ENCODE measurements at regions not wholly inside any gene's neighbourhood (a gene's known extent, or its start where the extent isn't known, plus 50 kb on each side); places are given as distances from the start of the nearest gene placed in this dataset.
"Not testable (repeated sequence)": the region's sequence is repeated elsewhere in the genome, so short reads cannot be mapped to it uniquely, and the experiment has no call there.

GRCh38 chr2:207321514-207321913 is 155.8 kb upstream of the KLF7 start:
- intact Hi-C loops (cut with micrococcal nuclease): no loop called here

- intact Hi-C loops (cut with micrococcal nuclease): no loop called here
These were observed 158.3 kb upstream of the KLF7 start for GRCh38 chr2:207324001-207324400.

DNA sequence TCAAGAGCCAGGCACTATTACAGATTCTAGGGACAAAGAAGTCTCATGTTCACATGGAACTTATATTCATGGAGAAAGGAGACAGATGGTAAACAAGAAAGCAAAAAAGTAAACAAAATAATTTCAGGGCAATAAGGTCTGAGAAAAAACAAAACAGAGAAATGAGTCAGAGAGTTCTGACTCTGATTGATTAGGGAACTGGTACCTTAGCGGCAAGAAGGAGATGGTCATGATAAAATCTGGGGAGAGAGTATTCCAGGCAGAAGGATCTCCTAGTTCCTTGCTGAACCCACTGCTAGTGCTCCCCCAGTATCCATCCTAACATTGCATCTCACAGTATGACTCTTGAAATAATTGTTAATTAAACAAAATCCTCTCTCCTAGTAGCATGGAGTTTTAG is 161.8 kb upstream of the KLF7 start:
- intact Hi-C loops (cut with micrococcal nuclease): no loop called here

DNA sequence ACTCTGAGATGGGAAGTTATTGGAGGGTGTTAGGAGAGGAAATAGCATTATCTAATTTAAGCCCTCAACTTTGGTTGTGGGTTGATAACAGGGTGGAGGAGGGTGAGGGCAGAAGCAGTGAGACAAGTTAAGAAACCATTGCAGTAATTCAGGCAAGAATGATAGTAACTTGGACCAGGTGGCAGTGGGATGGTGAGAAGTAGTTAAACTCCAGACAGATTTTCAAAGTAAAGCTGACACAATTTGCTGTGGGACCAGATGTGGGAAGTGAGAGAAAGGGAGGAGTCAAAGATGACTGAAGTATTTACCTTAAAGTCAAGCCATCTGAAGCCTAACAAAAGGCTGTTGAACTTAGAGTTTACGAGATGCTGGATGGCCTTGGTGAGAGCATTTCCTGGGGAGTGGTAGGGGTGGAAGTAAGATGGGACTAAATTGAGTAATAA is 163.2 kb upstream of the KLF7 start:
- intact Hi-C loops (cut with micrococcal nuclease): loop anchor here (1.0 kb wide), 2 partner anchors 8 to 18 kb away; no protein-coding TSS in a partner anchor

DNA sequence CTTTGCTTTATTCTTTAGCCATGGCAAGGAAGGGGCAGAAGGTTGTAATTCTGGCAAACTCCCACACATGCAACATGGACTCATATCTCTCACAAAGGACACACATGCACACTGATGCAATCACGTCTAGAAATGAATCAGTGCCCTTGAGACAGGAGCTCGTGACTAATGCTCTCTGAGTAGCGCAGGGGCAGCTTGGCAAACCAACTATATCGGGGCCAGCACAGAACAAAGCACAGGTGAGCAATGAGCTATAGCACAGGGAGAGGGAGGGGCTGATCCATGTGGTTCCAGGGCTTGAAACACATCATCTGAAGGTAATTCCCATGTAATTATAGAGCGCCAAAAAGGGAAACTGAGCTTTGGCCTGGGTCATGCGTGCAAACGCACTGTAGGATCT is 165.2 kb upstream of the KLF7 start:
- intact Hi-C loops (cut with micrococcal nuclease): loop anchor here (5.0 to 10.0 kb wide), 7 partner anchors 91 to 1246 kb away; partner anchors contain the start of genes EEF1B2, INO80D and NDUFS1

DNA sequence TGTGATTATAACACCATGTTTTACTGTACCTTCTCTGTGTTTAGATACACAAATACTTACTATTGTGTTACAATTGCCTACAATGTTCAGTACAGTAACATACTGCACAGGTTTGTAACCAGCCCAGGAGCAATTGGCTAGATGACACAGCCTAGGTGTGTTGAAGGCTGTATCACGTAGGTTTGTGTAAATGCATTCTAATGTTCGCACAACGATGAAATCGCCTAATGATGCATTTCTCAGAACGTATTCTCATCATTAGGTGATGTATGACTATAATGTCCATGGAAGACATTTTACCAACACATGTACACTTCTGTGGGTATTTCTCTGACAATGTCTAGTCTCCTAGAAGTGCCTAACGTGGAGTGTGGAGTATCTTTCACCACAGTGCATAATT is 165.9 kb upstream of the KLF7 start:
- intact Hi-C loops (cut with micrococcal nuclease): loop anchor here (2.0 to 10.0 kb wide), 10 partner anchors 49 to 1247 kb away; partner anchors contain the start of genes EEF1B2, FASTKD2, INO80D and MDH1B

DNA sequence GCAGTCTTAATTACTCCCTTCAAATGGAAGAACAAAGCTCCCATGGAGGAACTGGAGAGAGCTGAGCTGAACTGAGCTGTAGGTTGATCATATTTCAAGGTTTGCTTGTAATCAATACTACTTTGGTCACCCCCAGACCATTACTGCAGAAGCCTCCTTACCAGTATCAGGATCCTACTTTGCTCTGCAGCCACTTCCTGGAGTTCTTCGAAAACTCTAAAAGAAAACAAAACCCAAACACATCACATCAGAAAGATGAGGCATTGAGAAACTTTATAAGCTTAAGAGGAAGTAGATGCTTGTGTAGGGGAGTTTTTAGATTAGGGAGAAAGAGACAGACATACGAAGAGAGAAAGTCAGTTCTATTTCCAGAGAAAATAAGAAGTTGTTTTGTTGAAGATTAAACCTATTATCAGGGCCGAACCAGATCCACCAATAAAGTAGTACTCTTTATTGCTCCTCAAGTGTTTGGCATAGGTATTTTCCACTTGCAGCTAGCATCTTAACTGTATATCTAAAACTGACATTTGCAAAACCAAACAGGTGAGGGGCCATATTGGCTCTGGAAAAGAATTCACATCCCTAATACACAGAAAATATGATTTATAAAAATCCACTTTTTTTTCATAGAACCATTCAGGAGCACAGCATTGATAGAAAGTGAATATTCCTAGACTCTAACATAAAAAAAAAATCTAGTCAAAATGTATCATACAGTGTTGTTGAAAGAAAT is 166.9 kb upstream of the KLF7 start:
- intact Hi-C loops (cut with micrococcal nuclease): loop anchor here (2.0 to 10.0 kb wide), 10 partner anchors 50 to 1248 kb away; partner anchors contain the start of genes EEF1B2, FASTKD2, INO80D and MDH1B

DNA sequence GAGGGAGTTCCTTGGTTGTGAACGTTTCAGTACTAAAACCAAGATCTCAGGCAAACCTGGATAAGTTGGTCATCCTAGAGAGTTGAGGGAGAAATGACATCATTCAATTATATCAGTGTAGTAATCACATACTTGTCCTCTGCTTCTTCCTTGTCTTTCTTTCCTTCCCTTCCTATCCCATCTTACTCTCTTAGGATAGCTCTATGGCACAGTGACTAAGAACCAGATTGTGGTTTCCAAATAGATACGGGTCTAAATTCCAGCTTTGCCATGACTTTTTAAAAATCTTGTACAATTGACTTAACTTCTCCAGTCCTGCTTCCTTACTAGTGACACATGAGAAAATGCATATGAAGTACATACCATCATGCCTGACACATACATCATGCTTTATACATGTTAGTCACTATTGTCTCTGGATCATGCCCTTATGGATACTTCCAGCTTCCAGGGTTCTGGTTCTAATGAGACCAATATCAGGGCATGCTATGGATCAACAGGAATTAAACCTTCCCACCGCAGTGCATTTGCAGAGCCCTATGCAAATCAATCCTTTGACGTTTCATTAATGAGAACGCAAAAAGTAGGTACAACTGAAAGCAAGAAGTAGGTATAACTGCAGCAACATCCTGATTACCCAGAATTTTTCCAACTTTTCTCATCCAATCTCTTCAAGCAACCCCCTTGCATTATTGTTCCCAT is 168.0 kb upstream of the KLF7 start:
- intact Hi-C loops (cut with micrococcal nuclease): loop anchor here (2.0 to 10.0 kb wide), 11 partner anchors 51 to 1249 kb away; partner anchors contain the start of genes CCNYL1, EEF1B2, FASTKD2 and INO80D

GRCh38 chr2:207334301-207334623 is 168.5 kb upstream of the KLF7 start:
- intact Hi-C loops (cut with micrococcal nuclease): loop anchor here (2.0 to 10.0 kb wide), 8 partner anchors 88 to 1249 kb away; partner anchors contain the start of genes CCNYL1, EEF1B2, INO80D and NDUFS1

- intact Hi-C loops (cut with micrococcal nuclease): loop anchor here (2.0 to 10.0 kb wide), 8 partner anchors 88 to 1250 kb away; partner anchors contain the start of genes CCNYL1, EEF1B2, INO80D and NDUFS1
These were observed 169.1 kb upstream of the KLF7 start for GRCh38 chr2:207334624-207335371.

DNA sequence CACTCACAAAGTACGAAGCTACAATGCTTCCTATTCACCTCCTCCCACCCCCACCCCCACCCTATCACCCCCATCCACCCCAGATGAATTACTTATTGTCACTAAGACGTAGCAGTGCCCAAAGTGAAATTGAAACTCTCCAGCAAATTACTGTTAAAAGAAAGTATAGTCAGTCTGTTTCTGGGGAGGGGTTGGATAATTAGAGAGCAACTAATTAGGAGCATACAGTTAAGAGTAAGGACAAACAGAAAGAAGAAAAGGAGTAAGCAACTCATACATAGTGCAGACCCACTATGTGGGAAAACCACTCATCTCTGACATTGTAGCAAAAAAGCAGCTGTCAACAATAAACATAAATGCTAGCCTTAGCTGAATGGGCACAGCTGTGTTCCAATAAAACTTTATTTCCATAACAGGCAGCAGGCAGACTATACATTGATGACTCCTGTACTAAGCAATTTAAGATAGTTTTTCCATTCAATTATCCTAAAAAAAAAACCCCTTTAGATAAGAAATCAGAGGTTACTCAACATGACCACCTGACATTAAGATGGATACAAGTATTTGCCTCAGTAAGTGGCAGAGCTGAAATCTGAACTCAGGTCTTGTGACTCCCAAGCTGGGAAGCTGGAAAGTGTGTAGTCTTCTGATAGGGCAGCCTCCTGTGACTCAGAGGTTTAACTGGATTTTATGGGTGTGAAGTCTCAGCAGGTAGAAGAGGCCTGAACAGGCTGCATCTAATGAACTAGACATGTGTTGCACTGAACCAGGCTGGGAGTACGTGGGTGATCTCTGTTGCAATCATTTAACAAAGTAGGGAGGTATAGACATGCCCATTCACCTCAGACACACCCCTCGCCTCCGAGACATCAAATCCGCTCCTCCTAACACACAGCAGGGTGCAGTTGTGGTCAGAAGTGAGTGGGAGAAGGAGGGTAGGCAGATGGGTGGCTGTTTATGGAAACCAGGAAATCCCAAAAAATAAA is 171.8 kb upstream of the KLF7 start:
- intact Hi-C loops (cut with micrococcal nuclease): loop anchor here (1.0 to 10.0 kb wide), 9 partner anchors 8 to 1253 kb away; partner anchors contain the start of genes CREB1, EEF1B2, INO80D and NDUFS1

GRCh38 chr2:207338220-207338607 is 172.5 kb upstream of the KLF7 start:
- intact Hi-C loops (cut with micrococcal nuclease): loop anchor here (1.0 to 10.0 kb wide), 3 partner anchors 288 to 1253 kb away; partner anchors contain the start of genes EEF1B2, INO80D and NDUFS1

DNA sequence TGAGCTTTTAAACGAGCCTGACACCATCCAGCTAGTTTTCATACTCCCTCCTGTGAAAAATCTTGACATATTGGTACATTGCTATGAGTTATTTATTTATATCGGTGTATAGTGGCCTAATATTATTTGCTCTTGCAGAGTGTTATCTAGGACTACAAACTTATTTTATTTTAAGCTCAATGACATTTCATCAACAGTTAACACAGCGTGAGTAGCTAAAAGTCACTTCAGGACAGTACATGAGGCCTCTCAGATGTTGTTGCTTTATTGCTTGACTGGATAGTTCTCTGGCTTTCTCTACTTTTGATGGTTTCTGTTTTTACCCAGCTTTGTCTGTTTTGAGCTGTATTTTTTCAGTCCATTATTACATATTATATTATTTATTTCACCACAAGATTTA is 172.9 kb upstream of the KLF7 start:
- intact Hi-C loops (cut with micrococcal nuclease): loop anchor here (1.0 to 10.0 kb wide), 3 partner anchors 288 to 1254 kb away; partner anchors contain the start of genes EEF1B2, INO80D and NDUFS1

DNA sequence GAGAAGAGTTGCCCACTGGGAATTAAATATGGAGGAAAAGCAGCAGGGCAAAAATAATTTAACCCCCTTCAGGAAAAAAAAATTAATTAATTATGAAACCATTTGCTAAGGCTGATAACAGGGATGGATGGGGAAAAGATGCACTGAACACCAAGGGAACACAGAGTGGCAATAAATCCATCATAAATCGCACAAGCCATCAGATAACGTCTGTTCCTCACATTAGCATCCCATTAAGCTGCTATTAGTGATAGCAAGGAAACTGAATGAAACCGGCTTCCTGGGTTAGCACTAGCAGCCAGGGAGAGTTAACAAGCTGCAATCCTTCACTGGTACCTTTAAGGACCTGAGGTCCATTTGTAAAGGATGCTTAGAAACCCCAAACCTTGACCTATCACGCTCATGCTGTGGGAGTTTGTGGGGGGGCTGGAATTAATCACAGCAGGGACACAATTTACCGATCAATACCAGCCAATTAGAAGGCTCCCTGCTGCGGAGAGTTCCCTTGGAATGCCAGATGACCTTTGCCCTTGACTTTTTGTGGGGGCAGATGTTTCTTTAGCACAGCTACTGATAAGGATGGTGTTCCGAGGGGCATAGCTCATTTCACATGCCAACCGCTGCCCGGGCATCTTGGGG is 175.5 kb upstream of the KLF7 start:
- intact Hi-C loops (cut with micrococcal nuclease): no loop called here

DNA sequence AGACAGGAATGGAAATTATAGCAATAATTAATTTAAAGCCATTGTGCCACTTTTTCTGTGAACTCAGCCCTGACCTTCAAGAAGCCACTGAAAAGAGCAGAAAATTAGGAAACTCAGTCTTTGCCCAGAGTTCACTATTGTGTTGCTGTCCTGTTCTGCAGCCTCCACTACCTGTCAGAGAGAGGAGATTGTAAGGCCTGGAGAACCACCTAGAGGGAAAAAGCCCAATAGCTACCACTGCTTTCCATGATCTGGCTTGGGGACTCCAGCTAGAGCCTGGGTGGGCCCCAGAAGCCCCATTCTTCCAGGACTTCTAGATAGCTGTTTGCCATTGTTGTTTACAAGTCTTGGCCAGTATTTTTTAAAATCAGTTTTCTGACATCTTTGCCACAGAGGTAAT is 176.1 kb upstream of the KLF7 start:
- intact Hi-C loops (cut with micrococcal nuclease): no loop called here

DNA sequence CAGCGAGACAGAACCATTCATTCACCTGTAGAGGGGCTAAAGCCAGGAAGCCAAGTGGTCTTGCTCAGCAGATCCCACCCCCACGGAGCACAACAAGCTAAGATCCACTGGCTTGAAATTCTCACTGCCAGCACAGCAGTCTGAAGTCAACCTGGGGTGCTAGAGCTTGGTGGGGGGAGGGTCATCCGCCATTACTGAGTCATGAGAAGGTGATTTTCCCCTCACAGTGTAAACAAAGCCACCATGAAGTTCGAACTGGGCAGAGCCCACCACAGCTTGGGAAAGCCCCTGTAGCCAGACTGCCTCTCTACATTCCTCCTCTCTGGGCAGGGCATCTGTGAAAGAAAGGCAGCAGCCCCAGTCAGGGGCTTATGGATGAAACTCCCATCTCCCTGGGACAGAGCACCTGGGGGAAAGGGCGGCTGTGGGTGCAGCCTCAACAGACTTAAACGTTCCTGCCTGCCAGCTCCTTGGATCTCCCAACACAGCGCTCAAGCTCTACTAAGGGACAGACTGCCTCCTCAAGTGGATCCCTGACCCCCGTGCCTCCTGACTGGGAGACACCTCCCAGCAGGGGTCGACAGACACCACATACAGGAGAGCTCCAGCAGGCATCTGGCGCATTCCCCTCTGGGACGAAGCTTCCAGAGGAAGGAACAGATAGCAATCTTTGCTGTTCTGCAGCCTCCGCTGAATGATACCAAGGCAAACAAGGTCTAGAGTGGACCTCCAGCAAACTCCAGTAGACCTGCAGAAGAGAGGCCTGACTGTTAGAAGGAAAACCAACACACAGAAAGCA is 179.0 kb upstream of the KLF7 start:
- intact Hi-C loops (cut with micrococcal nuclease): not testable (repeated sequence)

GRCh38 chr2:207351171-207351570 is 178.6 kb upstream of the CREB1 start:
- intact Hi-C loops (cut with micrococcal nuclease): loop anchor here (5.0 kb wide), 1 partner anchor 209 kb away; no protein-coding TSS in a partner anchor

- intact Hi-C loops (cut with micrococcal nuclease): loop anchor here (1.0 to 5.0 kb wide), 6 partner anchors 120 to 553 kb away; no protein-coding TSS in a partner anchor
These were observed 176.6 kb upstream of the CREB1 start for GRCh38 chr2:207352978-207353671.
